ENCODE measurements at regions not wholly inside any gene's neighbourhood (a gene's known extent, or its start where the extent isn't known, plus 50 kb on each side); places are given as distances from the start of the nearest gene placed in this dataset.

- no peak for TF ChIP-seq PRDM15 (CRISPR knock-in tag; IDR thresholded peaks at IDR 0.05)
- no peak for TF ChIP-seq CREB1 (CRISPR knock-in tag; IDR thresholded peaks at IDR 0.05)
- no peak for TF ChIP-seq IRF2 (CRISPR knock-in tag; IDR thresholded peaks at IDR 0.05; ENCODE audit: borderline replicate concordance, low read depth)
Measured at GRCh38 chr3:139129892-139130291, 85.2 kb upstream of the PRR23C start (continued).

- H3K27me3 Mint-ChIP-seq (ENCODE audit: low read depth): peaks cover 4% of the 10 kb centered on the region; the same call in 1 of the 2 replicates
- POLR2A ChIA-PET: no interaction called here
- no peak overlapping the region for H3K4me3 Mint-ChIP-seq
- H3K4me1 Mint-ChIP-seq: no peaks in the 10 kb centered on the region
- CTCF ChIA-PET: interaction anchor here (1.1 kb wide), 1 partner anchor 19 kb away, joined by 5 read pairs; no protein-coding TSS in a partner anchor
- H3K36me3 Mint-ChIP-seq: no peaks in the 10 kb centered on the region
- no peak overlapping the region for H3K27ac Mint-ChIP-seq
- TF ChIP-seq MXD4 (CRISPR knock-in tag; IDR thresholded peaks at IDR 0.05; ENCODE audit: borderline replicate concordance): no peak
- TF ChIP-seq ERG (CRISPR knock-in tag; IDR thresholded peaks at IDR 0.05): no peak
- TF ChIP-seq E2F5 (CRISPR knock-in tag; IDR thresholded peaks at IDR 0.05): no peak
- no peak for TF ChIP-seq ATF3 (CRISPR knock-in tag; conservative IDR thresholded peaks at IDR 0.05)
- no peak for TF ChIP-seq FOXP1 (CRISPR knock-in tag; IDR thresholded peaks at IDR 0.05; ENCODE audit: borderline replicate concordance)
- no peak for TF ChIP-seq CREM (CRISPR knock-in tag; IDR thresholded peaks at IDR 0.05)
- no peak for TF ChIP-seq ATF1 (CRISPR knock-in tag; IDR thresholded peaks at IDR 0.05)
- ATAC-seq (peak; percentile 43), DNase-seq (ENCODE audit: low spot score) (no peak)
- H3K9me3 Mint-ChIP-seq: no peaks in the 10 kb centered on the region
Measured at GRCh38 chr3:139130390-139131140, 85.9 kb upstream of the PRR23C start.

- Mint-ChIP-seq H3K27me3 (ENCODE audit: low read depth) (peaks cover 4% of the 10 kb centered on the region; the same call in 1 of the 2 replicates), H3K9me3 (no peaks in the 10 kb centered on the region), H3K4me3 (no peak overlapping the region), H3K36me3 (no peaks in the 10 kb centered on the region), H3K27ac (no peak overlapping the region), H3K4me1 (no peaks in the 10 kb centered on the region)
- DNase-seq (ENCODE audit: low spot score) (no peak), ATAC-seq (no peak)
- TF ChIP-seq ZNF219 (CRISPR knock-in tag; IDR thresholded peaks at IDR 0.05; ENCODE audit: borderline replicate concordance) (no peak), ZMAT4 (CRISPR knock-in tag; IDR thresholded peaks at IDR 0.05) (no peak), NFYB (CRISPR knock-in tag; conservative IDR thresholded peaks at IDR 0.05; ENCODE audit: low read depth) (no peak), HMGA2 (CRISPR knock-in tag; IDR thresholded peaks at IDR 0.05) (no peak), TCF7 (CRISPR knock-in tag; IDR thresholded peaks at IDR 0.05; ENCODE audit: low read depth) (no peak)
- POLR2A ChIA-PET: no interaction called here
- CTCF ChIA-PET: interaction anchor here (1.5 kb wide), 1 partner anchor 20 kb away, joined by 7 read pairs; no protein-coding TSS in a partner anchor
Measured at GRCh38 chr3:139131951-139132350, 87.3 kb upstream of the PRR23C start.

All from WTC11 (cell line).